IgD-negative memory B cell (primary cell): ENCODE measurements at regions not wholly inside any gene's neighbourhood (a gene's known extent, or its start where the extent isn't known, plus 50 kb on each side); places are given as distances from the start of the nearest gene placed in this dataset.
"Not testable (repeated sequence)": the region's sequence is repeated elsewhere in the genome, so short reads cannot be mapped to it uniquely, and the experiment has no call there.

Experiments
- H3K27ac Mint-ChIP-seq, 3 donors: one replicate each; pipeline ENCODE4 v1.8.0; 2020 to 2022; ENCODE audit warnings: mild to moderate bottlenecking in 3 of 3, mixed read lengths in 3 of 3, moderate library complexity in 1 of 3
- H3K27me3 Mint-ChIP-seq: one replicate; pipeline ENCODE4 v1.8.0; 2021; ENCODE audit warnings: mixed read lengths
- H3K36me3 Mint-ChIP-seq: one replicate; pipeline ENCODE4 v1.8.0; 2020; ENCODE audit warnings: mild to moderate bottlenecking, mixed read lengths
- H3K4me1 Mint-ChIP-seq, 3 donors: one replicate each; pipeline ENCODE4 v1.8.0; 2020 to 2022; ENCODE audit warnings: mixed read lengths in 3 of 3, mild to moderate bottlenecking in 1 of 3
- H3K4me3 Mint-ChIP-seq, 4 donors: one replicate each; pipeline ENCODE4 v1.8.0; 2020 to 2022; ENCODE audit warnings: mild to moderate bottlenecking in 4 of 4, mixed read lengths in 4 of 4, moderate library complexity in 3 of 4
- H3K9me3 Mint-ChIP-seq, 3 donors: one replicate each; pipeline ENCODE4 v1.8.0; 2020 to 2021; ENCODE audit warnings: mixed read lengths in 3 of 3, mild to moderate bottlenecking in 1 of 3

- Mint-ChIP-seq H3K4me1 (no peaks in the 10 kb centered on the region), H3K27me3 (peaks cover 5% of the 10 kb centered on the region), H3K9me3 (peaks cover 0 to 3% (median 0%) of the 10 kb centered on the region in 3 donors), H3K27ac (no peak overlapping the region), H3K36me3 (peaks cover 1% of the 10 kb centered on the region), H3K4me3 (no peak overlapping the region)
These were observed 97.0 kb upstream of the CDC42BPA start for GRCh38 chr1:227415115-227415790.

DNA sequence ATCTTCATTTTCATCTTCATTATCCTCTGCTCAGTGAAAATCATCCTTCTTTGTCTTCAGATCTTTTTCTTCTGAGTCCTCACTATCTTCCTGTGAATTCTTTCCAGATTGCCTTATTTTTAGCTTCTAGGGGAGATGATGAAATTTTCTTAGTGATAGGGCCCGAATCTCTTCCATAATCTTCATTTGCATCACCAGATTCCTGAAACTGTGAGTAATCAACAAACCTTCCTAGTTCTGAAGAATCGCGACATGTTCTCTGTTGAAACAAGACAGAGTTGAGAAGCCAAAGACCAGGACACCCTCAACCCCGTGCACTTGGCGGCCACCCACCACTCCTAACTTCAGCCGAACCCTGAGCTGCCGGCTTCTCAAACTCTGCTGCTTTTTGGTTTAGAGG, 92.8 kb upstream of the CDC42BPA start:
- peaks cover 0 to 8% (median 7%) of the 10 kb centered on the region in 3 donors for H3K9me3 Mint-ChIP-seq
- H3K4me1 Mint-ChIP-seq, result no peaks in the 10 kb centered on the region
- H3K4me3 Mint-ChIP-seq, result no peak overlapping the region
- peaks cover 1% of the 10 kb centered on the region for H3K36me3 Mint-ChIP-seq
- peaks cover 9% of the 10 kb centered on the region for H3K27me3 Mint-ChIP-seq
- H3K27ac Mint-ChIP-seq, result no peak overlapping the region

DNA sequence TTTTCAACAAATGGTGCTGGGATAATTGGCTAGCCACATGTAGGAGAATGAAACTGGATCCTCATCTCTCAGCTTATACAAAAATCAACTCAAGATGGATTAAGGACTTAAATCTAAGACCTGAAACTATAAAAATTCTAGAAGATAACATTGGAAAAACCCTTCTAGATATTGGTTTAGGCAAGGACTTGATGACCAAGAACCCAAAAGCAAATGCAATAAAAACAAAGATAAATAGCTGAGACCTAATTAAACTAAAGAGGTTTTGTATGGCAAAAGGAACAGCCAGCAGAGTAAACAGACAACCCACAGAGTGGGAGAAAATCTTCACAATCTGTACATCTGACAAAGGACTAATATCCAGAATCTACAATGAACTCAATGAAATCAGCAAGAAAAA, 88.0 kb upstream of the CDC42BPA start:
- H3K27ac Mint-ChIP-seq, H3K4me1 Mint-ChIP-seq, H3K4me3 Mint-ChIP-seq, H3K27me3 Mint-ChIP-seq, H3K36me3 Mint-ChIP-seq: not testable (repeated sequence)
- H3K9me3 Mint-ChIP-seq, result peaks cover 0 to 14% (median 11%) of the 10 kb centered on the region in 3 donors

- Mint-ChIP-seq H3K27ac (no peak overlapping the region), H3K4me1 (peaks cover 0 to 4% (median 0%) of the 10 kb centered on the region in 3 donors), H3K36me3 (peaks cover 2% of the 10 kb centered on the region), H3K4me3 (peak overlapping the region in 1 of 4 donors; percentile 29), H3K27me3 (no peaks in the 10 kb centered on the region), H3K9me3 (peaks cover 0 to 11% (median 11%) of the 10 kb centered on the region in 3 donors)
These were observed 85.2 kb upstream of the CDC42BPA start for GRCh38 chr1:227403535-227403934.

GRCh38 chr1:227401562-227402342, 83.5 kb upstream of the CDC42BPA start:
- peaks cover 2% of the 10 kb centered on the region for H3K36me3 Mint-ChIP-seq
- H3K9me3 Mint-ChIP-seq, result peaks cover 0 to 9% (median 4%) of the 10 kb centered on the region in 3 donors
- no peak overlapping the region for H3K27ac Mint-ChIP-seq
- H3K27me3 Mint-ChIP-seq, result no peaks in the 10 kb centered on the region
- peaks cover 0 to 4% (median 0%) of the 10 kb centered on the region in 3 donors for H3K4me1 Mint-ChIP-seq
- H3K4me3 Mint-ChIP-seq, result no peak overlapping the region

DNA sequence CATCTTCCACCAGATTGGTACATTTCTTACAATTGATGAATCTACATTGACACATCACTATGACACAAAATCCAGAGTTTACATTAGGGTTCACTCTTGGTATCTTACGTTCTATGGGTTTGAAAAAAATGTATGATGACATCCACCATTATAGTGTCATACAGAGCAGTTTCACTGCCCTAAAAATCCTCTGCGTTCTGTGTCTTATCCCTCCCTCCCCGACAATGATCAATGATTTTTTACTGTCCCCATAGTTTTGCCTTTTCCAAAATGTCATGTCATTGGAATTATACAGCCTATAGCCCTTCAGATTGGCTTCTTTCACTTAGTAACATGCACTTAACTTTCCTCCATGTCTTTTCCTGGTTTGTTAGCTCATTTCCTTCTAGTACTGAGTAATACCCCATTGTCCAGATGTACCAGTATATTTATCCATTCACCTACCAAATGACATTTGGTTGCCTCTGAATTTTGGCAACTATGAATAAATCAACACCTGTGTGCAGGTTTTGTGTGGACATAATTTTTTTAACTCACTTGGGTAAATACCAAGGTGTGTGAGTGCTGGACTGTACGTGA, 80.9 kb upstream of the CDC42BPA start:
- Mint-ChIP-seq H3K9me3 (peaks cover 0 to 6% (median 0%) of the 10 kb centered on the region in 3 donors), H3K4me3 (no peak overlapping the region), H3K36me3 (peaks cover 4% of the 10 kb centered on the region), H3K27me3 (peaks cover 1% of the 10 kb centered on the region), H3K27ac (no peak overlapping the region), H3K4me1 (peaks cover 0 to 4% (median 2%) of the 10 kb centered on the region in 3 donors)

- Mint-ChIP-seq H3K4me3 (no peak overlapping the region), H3K9me3 (no peaks in the 10 kb centered on the region), H3K27me3 (peaks cover 1% of the 10 kb centered on the region), H3K27ac (no peak overlapping the region), H3K36me3 (peaks cover 1% of the 10 kb centered on the region), H3K4me1 (peaks cover 0 to 2% (median 0%) of the 10 kb centered on the region in 3 donors)
These were observed 79.2 kb upstream of the CDC42BPA start for GRCh38 chr1:227397354-227397978.

DNA sequence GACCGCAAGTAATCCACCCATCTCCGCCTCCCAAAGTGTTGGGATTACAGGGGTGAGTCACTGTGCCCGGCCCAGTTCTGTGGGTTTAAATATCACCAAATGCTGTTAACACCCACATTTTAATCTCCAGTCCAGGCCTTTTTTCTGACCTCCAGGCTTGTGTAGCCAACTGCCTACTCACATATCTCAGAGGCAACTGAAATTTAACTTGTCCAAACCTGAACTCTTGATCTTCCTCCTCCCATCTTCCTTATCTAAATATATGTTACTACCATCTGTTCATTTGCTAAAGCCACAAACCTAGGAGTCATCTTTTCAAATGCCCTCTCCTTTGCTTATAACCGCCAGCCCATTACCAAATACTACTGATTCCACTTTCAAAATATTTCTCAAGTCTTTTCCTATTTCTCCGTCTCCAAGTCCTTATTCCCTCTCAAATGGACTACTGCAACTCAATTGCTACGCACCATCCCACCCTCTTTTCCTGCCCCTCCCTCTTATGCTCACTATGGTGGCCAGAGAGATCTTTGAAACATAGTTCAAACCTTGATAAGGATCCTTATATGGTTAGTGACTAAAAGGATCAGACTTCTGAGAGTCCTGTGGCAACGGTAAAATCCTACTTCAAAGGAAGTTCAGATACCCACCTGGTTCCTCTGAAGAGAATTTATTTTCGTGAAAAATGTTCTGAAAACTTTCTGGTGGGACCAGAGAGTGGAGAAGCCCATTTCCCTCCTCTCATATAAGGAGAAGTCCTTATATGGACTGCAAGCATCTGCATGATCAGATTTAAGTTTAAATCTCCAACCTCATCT, 78.5 kb upstream of the CDC42BPA start:
- Mint-ChIP-seq H3K4me1 (peaks cover 0 to 2% (median 0%) of the 10 kb centered on the region in 3 donors), H3K9me3 (no peaks in the 10 kb centered on the region), H3K4me3 (no peak overlapping the region), H3K27me3 (peaks cover 1% of the 10 kb centered on the region), H3K36me3 (peaks cover 1% of the 10 kb centered on the region), H3K27ac (no peak overlapping the region)

GRCh38 chr1:227395426-227396028, 77.2 kb upstream of the CDC42BPA start:
- Mint-ChIP-seq H3K27ac (no peak overlapping the region), H3K4me3 (no peak overlapping the region), H3K4me1 (peaks cover 0 to 2% (median 2%) of the 10 kb centered on the region in 3 donors), H3K36me3 (peaks cover 1% of the 10 kb centered on the region), H3K9me3 (no peaks in the 10 kb centered on the region), H3K27me3 (peaks cover 1% of the 10 kb centered on the region)

DNA sequence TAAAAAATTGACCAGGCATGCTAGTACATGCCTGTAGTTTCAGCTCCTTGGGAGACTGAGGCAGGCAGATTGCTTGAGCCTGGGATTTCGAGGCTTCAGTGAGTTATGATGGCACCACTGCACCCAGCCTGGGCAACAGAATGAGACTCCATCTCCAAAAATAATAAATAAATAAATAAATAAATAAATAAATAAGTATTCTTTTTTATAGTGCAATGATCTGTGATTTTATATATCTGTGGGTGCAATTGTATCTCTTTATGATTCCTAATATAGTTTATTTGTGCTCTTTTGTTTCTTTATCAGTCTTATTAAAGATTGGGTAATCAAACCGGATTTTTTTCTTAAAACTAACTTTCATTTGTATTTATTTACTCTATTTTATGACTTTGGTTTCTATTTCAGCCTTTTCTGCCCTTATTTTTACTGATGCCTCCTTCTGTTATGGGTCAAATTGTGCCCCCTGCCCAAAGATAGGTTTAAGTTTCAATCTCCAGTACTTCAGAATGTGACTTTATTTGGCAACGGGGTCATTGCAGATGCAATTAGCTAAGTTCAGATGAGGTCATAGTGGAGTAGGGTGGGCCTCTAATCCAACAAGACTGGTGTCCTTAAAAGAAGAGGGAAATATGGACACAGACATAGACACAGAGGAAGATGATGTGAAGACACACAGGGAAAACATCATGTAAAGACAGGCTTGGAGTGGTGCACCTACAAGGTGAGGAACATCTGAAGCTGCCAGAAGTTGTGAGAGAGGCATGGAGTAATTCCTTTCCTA, 74.9 kb upstream of the CDC42BPA start:
- Mint-ChIP-seq H3K4me1 (peaks cover 0 to 3% (median 2%) of the 10 kb centered on the region in 3 donors), H3K27ac (no peak overlapping the region), H3K36me3 (peaks cover 1% of the 10 kb centered on the region), H3K4me3 (no peak overlapping the region), H3K9me3 (no peaks in the 10 kb centered on the region), H3K27me3 (peaks cover 1% of the 10 kb centered on the region)

DNA sequence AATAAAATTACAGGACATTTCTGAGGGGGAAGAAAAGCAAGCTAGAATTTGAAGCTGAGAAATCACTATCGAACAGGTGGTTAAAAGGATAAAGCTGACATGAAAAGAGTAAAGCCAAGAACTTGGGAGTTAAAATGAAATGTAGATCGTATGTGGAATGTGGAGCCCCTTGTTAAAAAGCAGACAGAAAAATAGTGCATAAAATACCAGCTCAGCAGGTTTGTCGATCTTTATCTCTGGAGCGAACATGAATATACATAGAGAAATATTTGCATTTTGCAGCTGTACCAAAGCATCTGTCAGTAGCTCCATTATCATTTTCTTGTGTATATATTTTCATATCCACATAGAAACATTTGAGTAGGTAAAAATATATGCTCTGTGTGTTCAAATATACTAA, 73.6 kb upstream of the CDC42BPA start:
- H3K9me3 Mint-ChIP-seq, result no peaks in the 10 kb centered on the region
- H3K4me3 Mint-ChIP-seq, result no peak overlapping the region
- H3K36me3 Mint-ChIP-seq, result peaks cover 1% of the 10 kb centered on the region
- peaks cover 0 to 3% (median 2%) of the 10 kb centered on the region in 3 donors for H3K4me1 Mint-ChIP-seq
- H3K27ac Mint-ChIP-seq, result no peak overlapping the region
- peaks cover 1% of the 10 kb centered on the region for H3K27me3 Mint-ChIP-seq

DNA sequence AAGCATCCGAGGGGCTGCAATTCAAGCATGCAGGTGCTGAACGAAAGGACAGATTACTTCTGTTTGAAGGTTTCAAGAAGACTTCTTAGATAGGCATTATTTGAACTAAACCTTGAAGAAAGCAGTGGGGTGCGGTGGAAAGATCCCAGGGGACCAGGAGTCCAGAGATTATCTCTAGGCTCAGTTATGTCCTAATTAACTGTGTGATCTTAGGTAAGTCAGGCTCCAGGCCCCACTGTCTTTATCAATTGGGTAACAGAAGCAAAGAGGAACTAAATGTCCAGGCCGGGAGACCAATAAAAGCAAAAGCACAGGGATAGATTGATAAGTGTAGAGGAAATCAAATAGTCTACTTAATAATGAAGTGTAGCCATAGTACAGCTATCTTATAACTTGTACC, 72.9 kb upstream of the CDC42BPA start:
- Mint-ChIP-seq H3K27me3 (peaks cover 1% of the 10 kb centered on the region), H3K4me1 (peaks cover 0 to 3% (median 2%) of the 10 kb centered on the region in 3 donors), H3K36me3 (peaks cover 1% of the 10 kb centered on the region), H3K9me3 (no peaks in the 10 kb centered on the region), H3K4me3 (no peak overlapping the region), H3K27ac (no peak overlapping the region)

- H3K27ac Mint-ChIP-seq, result no peak overlapping the region
- peaks cover 1% of the 10 kb centered on the region for H3K27me3 Mint-ChIP-seq
- H3K4me3 Mint-ChIP-seq, result no peak overlapping the region
- H3K9me3 Mint-ChIP-seq, result no peaks in the 10 kb centered on the region
- H3K36me3 Mint-ChIP-seq, result peaks cover 1% of the 10 kb centered on the region
- peaks cover 0 to 3% (median 0%) of the 10 kb centered on the region in 3 donors for H3K4me1 Mint-ChIP-seq
These were observed 72.2 kb upstream of the CDC42BPA start for GRCh38 chr1:227390525-227390924.
